ENCODE measurements at regions not wholly inside any gene's neighbourhood (a gene's known extent, or its start where the extent isn't known, plus 50 kb on each side); places are given as distances from the start of the nearest gene placed in this dataset.

GRCh38 chr18:24719791-24720190 is 259.4 kb downstream of the HRH4 start:
- Histone ChIP-seq H3K27me3 (ENCODE audit: insufficient read depth, low read length, poor library complexity, severe bottlenecking) (no peaks in the 10 kb centered on the region), H2AFZ (ENCODE audit: low read length) (no peak overlapping the region), H3K9me3 (ENCODE audit: insufficient read depth, low read depth, low read length) (no peaks in the 10 kb centered on the region), H3K4me3 (ENCODE audit: low read length, poor library complexity, severe bottlenecking) (no peak overlapping the region), H3K4me1 (ENCODE audit: insufficient read depth, low read length, poor library complexity, severe bottlenecking) (no peaks in the 10 kb centered on the region), H4K20me1 (ENCODE audit: insufficient read depth, low read length, poor library complexity, severe bottlenecking) (no peaks in the 10 kb centered on the region), H3K9ac (ENCODE audit: low read depth, low read length, poor library complexity, severe bottlenecking) (no peak overlapping the region), H3K9me2 (replicated peaks; ENCODE audit: low read depth, low read length) (no peaks in the 10 kb centered on the region), H3K79me2 (ENCODE audit: insufficient read depth, low read length) (no peaks in the 10 kb centered on the region), H3K36me3 (ENCODE audit: insufficient read depth, low read length) (no peaks in the 10 kb centered on the region), H3K4me2 (ENCODE audit: low read depth, low read length, poor library complexity, severe bottlenecking) (no peak overlapping the region), H3F3A (ENCODE audit: low read depth) (no peaks in the 10 kb centered on the region)
- TF ChIP-seq CTCF (conservative IDR thresholded peaks at IDR 0.05; ENCODE audit: low read length) (no peak), EZH2phosphoT487 (IDR thresholded peaks at IDR 0.05; ENCODE audit: borderline replicate concordance) (no peak)

GRCh38 chr18:24721388-24721787 is 261.0 kb downstream of the HRH4 start:
- Histone ChIP-seq H3K79me2 (ENCODE audit: insufficient read depth, low read length) (no peaks in the 10 kb centered on the region), H3K9me2 (replicated peaks; ENCODE audit: low read depth, low read length) (no peaks in the 10 kb centered on the region), H3K36me3 (ENCODE audit: insufficient read depth, low read length) (no peaks in the 10 kb centered on the region)

GRCh38 chr18:24725644-24726415 is 265.4 kb downstream of the HRH4 start:
- no peaks in the 10 kb centered on the region for H3K27me3 ChIP-seq (ENCODE audit: insufficient read depth, low read length, poor library complexity, severe bottlenecking)
- H3K9me3 ChIP-seq (ENCODE audit: insufficient read depth, low read depth, low read length) = no peaks in the 10 kb centered on the region
- H2AFZ ChIP-seq (ENCODE audit: low read length) = no peak overlapping the region
- no peak overlapping the region for H3K4me3 ChIP-seq (ENCODE audit: low read length, poor library complexity, severe bottlenecking)
- no peaks in the 10 kb centered on the region for H3F3A ChIP-seq (ENCODE audit: low read depth)
- H3K9ac ChIP-seq (ENCODE audit: low read depth, low read length, poor library complexity, severe bottlenecking) = no peak overlapping the region
- H3K79me2 ChIP-seq (ENCODE audit: insufficient read depth, low read length) = no peaks in the 10 kb centered on the region
- no peaks in the 10 kb centered on the region for H3K9me2 ChIP-seq (replicated peaks; ENCODE audit: low read depth, low read length)
- no peak overlapping the region for H3K4me2 ChIP-seq (ENCODE audit: low read depth, low read length, poor library complexity, severe bottlenecking)
- TF ChIP-seq CTCF (conservative IDR thresholded peaks at IDR 0.05; ENCODE audit: low read length) = no peak
- no peak for TF ChIP-seq EZH2phosphoT487 (IDR thresholded peaks at IDR 0.05; ENCODE audit: borderline replicate concordance)
- no peaks in the 10 kb centered on the region for H4K20me1 ChIP-seq (ENCODE audit: insufficient read depth, low read length, poor library complexity, severe bottlenecking)
- no peaks in the 10 kb centered on the region for H3K36me3 ChIP-seq (ENCODE audit: insufficient read depth, low read length)
- no peaks in the 10 kb centered on the region for H3K4me1 ChIP-seq (ENCODE audit: insufficient read depth, low read length, poor library complexity, severe bottlenecking)

More at GRCh38 chr18:24721388-24721787, 261.0 kb downstream of the HRH4 start:
- Histone ChIP-seq H4K20me1 (ENCODE audit: insufficient read depth, low read length, poor library complexity, severe bottlenecking) (no peaks in the 10 kb centered on the region), H3K4me3 (ENCODE audit: low read length, poor library complexity, severe bottlenecking) (no peak overlapping the region), H3K27me3 (ENCODE audit: insufficient read depth, low read length, poor library complexity, severe bottlenecking) (no peaks in the 10 kb centered on the region), H3K9me3 (ENCODE audit: insufficient read depth, low read depth, low read length) (no peaks in the 10 kb centered on the region), H3F3A (ENCODE audit: low read depth) (no peaks in the 10 kb centered on the region), H3K9ac (ENCODE audit: low read depth, low read length, poor library complexity, severe bottlenecking) (no peak overlapping the region), H2AFZ (ENCODE audit: low read length) (no peak overlapping the region), H3K4me2 (ENCODE audit: low read depth, low read length, poor library complexity, severe bottlenecking) (no peak overlapping the region), H3K4me1 (ENCODE audit: insufficient read depth, low read length, poor library complexity, severe bottlenecking) (no peaks in the 10 kb centered on the region)
- TF ChIP-seq CTCF (conservative IDR thresholded peaks at IDR 0.05; ENCODE audit: low read length) = no peak
- TF ChIP-seq EZH2phosphoT487 (IDR thresholded peaks at IDR 0.05; ENCODE audit: borderline replicate concordance) = no peak

Data from Loucy (cell line).